A673 (cell line): ENCODE measurements at regions not wholly inside any gene's neighbourhood (a gene's known extent, or its start where the extent isn't known, plus 50 kb on each side); places are given as distances from the start of the nearest gene placed in this dataset.

ENCODE experiments used
- BruUV-seq: library from RNA; stranded (reverse); fragments of 400-500 nt; replicated peaks from 2 replicates; lab custom pipeline; 2021; lab: Mats Ljungman, UMichigan
- CTCF ChIA-PET: fragments of 300-600 bp; sonication (Branson Sonifier 250); formaldehyde crosslinking; loops from one replicate; lab custom pipeline; 2022; ENCODE audit warnings: antibody characterized with exemption; lab: Charles Lee
- POLR2A ChIA-PET: fragments of 300-600 bp; sonication (Branson Sonifier 250); formaldehyde crosslinking; loops from one replicate; lab custom pipeline; 2022; ENCODE audit warnings: antibody characterized with exemption; ENCODE audit not compliant: low non-redundant PET; lab: Charles Lee
- DNase-seq: peaks from one replicate; pipeline ENCODE4 v3.0.0-alpha.2; 2015; ENCODE audit warnings: low spot score
- H3K27ac ChIP-seq: fragments of 200-600 bp; sonication (generic); 2 replicates; pipeline ENCODE4 v1.5.1; 2016; ENCODE audit warnings: mixed run types, low read depth, mild to moderate bottlenecking, mixed read lengths, antibody characterized with exemption, low read length; ENCODE audit not compliant: poor library complexity, severe bottlenecking
- H3K27me3 ChIP-seq: fragments of 200-600 bp; sonication (generic); replicated peaks from 2 replicates; pipeline ENCODE4 v1.6.1; 2017; ENCODE audit warnings: mixed run types, low read depth, mild to moderate bottlenecking, mixed read lengths, antibody characterized with exemption, low read length; ENCODE audit not compliant: insufficient read depth, poor library complexity
- H3K36me3 ChIP-seq: fragments of 200-600 bp; sonication (generic); 2 replicates; pipeline ENCODE4 v1.6.1; 2016; ENCODE audit warnings: mixed run types, mild to moderate bottlenecking, mixed read lengths, antibody characterized with exemption, low read length; ENCODE audit not compliant: insufficient read depth, poor library complexity, severe bottlenecking
- H3K4me1 ChIP-seq: fragments of 200-600 bp; sonication (generic); 2 replicates; pipeline ENCODE4 v1.6.1; 2017; ENCODE audit warnings: mixed run types, mild to moderate bottlenecking, mixed read lengths, antibody characterized with exemption, low read length; ENCODE audit not compliant: insufficient read depth, poor library complexity, severe bottlenecking
- H3K4me3 ChIP-seq: fragments of 200-600 bp; sonication (generic); 2 replicates; pipeline ENCODE4 v1.5.1; 2016; ENCODE audit warnings: low read depth, mixed run types, mild to moderate bottlenecking, mixed read lengths, low read length; ENCODE audit not compliant: poor library complexity, severe bottlenecking
- H3K9me3 ChIP-seq: fragments of 200-600 bp; sonication (generic); 2 replicates; pipeline ENCODE4 v1.6.1; 2016; ENCODE audit warnings: mixed run types, low read depth, mild to moderate bottlenecking, mixed read lengths, antibody characterized with exemption, low read length; ENCODE audit not compliant: poor library complexity, severe bottlenecking
- EZH2 ChIP-seq: fragments of 200-600 bp; sonication (generic); IDR thresholded peaks from 2 replicates; pipeline ENCODE4 v1.6.1; 2017; ENCODE audit warnings: borderline replicate concordance, low read depth, mild to moderate bottlenecking, mixed read lengths, antibody characterized with exemption, low read length; ENCODE audit not compliant: poor library complexity, severe bottlenecking
- intact Hi-C: fragments of 100-400 bp; cut with micrococcal nuclease; formaldehyde crosslinking; loops from one replicate; pipeline ENCODE4 v1.10.0; 2022; ENCODE audit not compliant: unreplicated experiment
- TF ChIP-seq, protein P1 (sequence below): fragments of 300-800, 200-600 bp; sonication (generic); conservative IDR thresholded peaks from 2 replicates; pipeline ENCODE4 v1.5.1; 2017; ENCODE audit warnings: low read depth, mild to moderate bottlenecking, antibody characterized with exemption, low read length, moderate library complexity, mixed read lengths

DNA sequence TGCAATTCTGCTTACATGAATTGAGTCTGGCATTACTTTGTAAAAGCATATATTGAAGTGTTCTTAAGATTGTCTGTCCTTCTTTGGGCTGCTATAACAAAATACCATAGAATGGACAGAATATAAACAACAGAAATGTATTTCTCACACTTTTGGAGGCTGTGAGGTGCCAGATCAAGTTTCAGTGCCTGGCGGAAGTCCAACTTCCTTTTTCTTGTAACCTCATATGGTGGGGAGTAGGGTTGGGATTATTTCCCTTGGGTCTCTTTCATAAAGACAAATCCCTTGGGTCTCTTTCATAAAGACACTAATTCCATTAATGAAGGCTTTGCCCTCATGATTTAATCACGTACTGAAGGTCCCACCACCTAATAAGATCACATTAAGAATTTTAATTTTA lies 199.3 kb upstream of the GRID2 start:
- peak; percentile 24 for DNase-seq
- intact Hi-C loops, result no loop called here
- no peak for TF ChIP-seq EZH2
- TF ChIP-seq, protein P1, sequence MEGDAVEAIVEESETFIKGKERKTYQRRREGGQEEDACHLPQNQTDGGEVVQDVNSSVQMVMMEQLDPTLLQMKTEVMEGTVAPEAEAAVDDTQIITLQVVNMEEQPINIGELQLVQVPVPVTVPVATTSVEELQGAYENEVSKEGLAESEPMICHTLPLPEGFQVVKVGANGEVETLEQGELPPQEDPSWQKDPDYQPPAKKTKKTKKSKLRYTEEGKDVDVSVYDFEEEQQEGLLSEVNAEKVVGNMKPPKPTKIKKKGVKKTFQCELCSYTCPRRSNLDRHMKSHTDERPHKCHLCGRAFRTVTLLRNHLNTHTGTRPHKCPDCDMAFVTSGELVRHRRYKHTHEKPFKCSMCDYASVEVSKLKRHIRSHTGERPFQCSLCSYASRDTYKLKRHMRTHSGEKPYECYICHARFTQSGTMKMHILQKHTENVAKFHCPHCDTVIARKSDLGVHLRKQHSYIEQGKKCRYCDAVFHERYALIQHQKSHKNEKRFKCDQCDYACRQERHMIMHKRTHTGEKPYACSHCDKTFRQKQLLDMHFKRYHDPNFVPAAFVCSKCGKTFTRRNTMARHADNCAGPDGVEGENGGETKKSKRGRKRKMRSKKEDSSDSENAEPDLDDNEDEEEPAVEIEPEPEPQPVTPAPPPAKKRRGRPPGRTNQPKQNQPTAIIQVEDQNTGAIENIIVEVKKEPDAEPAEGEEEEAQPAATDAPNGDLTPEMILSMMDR, result no peak
- POLR2A ChIA-PET, result no interaction called here
- Histone ChIP-seq H3K9me3 (no peaks in the 10 kb centered on the region), H3K27ac (no peak overlapping the region), H3K27me3 (no peaks in the 10 kb centered on the region), H3K4me3 (no peak overlapping the region), H3K36me3 (no peaks in the 10 kb centered on the region), H3K4me1 (no peaks in the 10 kb centered on the region)
- CTCF ChIA-PET, result no interaction called here
- no TSS peak for BruUV-seq

GRCh38 chr4:92106816-92107215 lies 196.9 kb upstream of the GRID2 start:
- no peaks in the 10 kb centered on the region for H3K36me3 ChIP-seq
- no peak for DNase-seq
- H3K27me3 ChIP-seq, result no peaks in the 10 kb centered on the region
- no peaks in the 10 kb centered on the region for H3K9me3 ChIP-seq
- no TSS peak for BruUV-seq
- H3K4me1 ChIP-seq, result no peaks in the 10 kb centered on the region
- ChIA-PET POLR2A (no interaction called here), CTCF (no interaction called here)
- H3K27ac ChIP-seq, result no peak overlapping the region
- intact Hi-C loops, result no loop called here
- no peak overlapping the region for H3K4me3 ChIP-seq
- no peak for TF ChIP-seq EZH2
- TF ChIP-seq, protein P1, result no peak

DNA sequence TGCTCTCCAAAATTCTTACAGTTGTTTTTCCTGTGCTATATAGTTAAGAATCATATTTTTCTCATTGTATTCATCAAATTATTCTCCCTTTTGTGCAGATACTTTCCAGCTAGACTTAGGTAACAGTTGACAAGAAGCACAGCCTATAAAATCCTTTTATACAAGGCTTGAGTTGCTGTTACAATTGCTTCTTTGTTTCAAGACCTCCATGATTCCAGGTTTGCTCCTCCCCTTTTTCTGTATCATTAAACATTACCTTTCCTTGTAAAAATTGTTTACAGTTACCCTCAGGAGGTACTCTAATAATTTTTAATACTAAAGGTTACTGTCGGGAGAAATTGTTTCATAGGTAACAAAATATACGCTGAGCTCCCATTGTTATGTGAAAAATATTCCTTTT lies 192.3 kb upstream of the GRID2 start:
- Histone ChIP-seq H3K9me3 (no peaks in the 10 kb centered on the region), H3K27ac (no peak overlapping the region), H3K36me3 (no peaks in the 10 kb centered on the region), H3K27me3 (no peaks in the 10 kb centered on the region), H3K4me3 (no peak overlapping the region), H3K4me1 (no peaks in the 10 kb centered on the region)
- BruUV-seq, result no TSS peak
- intact Hi-C loops, result no loop called here
- no peak for DNase-seq
- ChIA-PET CTCF (no interaction called here), POLR2A (no interaction called here)
- TF ChIP-seq, protein P1, result no peak
- TF ChIP-seq EZH2, result no peak
